Breast epithelium (tissue), 4 donors: ENCODE measurements at regions not wholly inside any gene's neighbourhood (a gene's known extent, or its start where the extent isn't known, plus 50 kb on each side); places are given as distances from the start of the nearest gene placed in this dataset.

ENCODE experiments used
- DNase-seq, 2 donors: peaks; one replicate each; pipeline ENCODE4 v3.0.0-alpha.2; 2019; ENCODE audit warnings: low spot score in 2 of 2
- H3K27ac ChIP-seq, 2 donors: fragments of 200-600 bp; sonication (generic) in 1 of 2; one replicate each; pipeline ENCODE4 v1.5.1; 2016 to 2019; ENCODE audit warnings: mild to moderate bottlenecking in 1 of 2
- H3K27me3 ChIP-seq, 2 donors: fragments of 200-600 bp; sonication (generic) in 1 of 2; one replicate each; pipeline versions ENCODE4 v1.5.1 to v1.6.0; 2017 to 2019; ENCODE audit warnings: control low read depth in 1 of 2, mild to moderate bottlenecking in 1 of 2
- H3K36me3 ChIP-seq: fragments of 200-600 bp; one replicate; pipeline ENCODE4 v1.5.1; 2019
- H3K4me1 ChIP-seq, 2 donors: fragments of 200-600 bp; sonication (generic); one replicate each; pipeline ENCODE4 v1.5.1; 2016 to 2019; ENCODE audit warnings: control low read depth in 1 of 2
- H3K4me3 ChIP-seq, 3 donors: fragments of 200-600 bp; sonication (generic); 1 replicate in 2 of 3; 2 replicates in 1 of 3; pipeline ENCODE4 v1.5.1; 2016 to 2019; ENCODE audit warnings: mild to moderate bottlenecking in 3 of 3, moderate library complexity in 2 of 3
- H3K9me3 ChIP-seq, 2 donors: fragments of 200-600 bp; sonication (generic) in 1 of 2; one replicate each; pipeline ENCODE4 v1.5.1; 2016 to 2019; ENCODE audit warnings: control low read depth in 1 of 2
- CTCF ChIP-seq, 3 donors: fragments of 450-650 bp; IDR thresholded peaks; one replicate each; pipeline ENCODE4 v1.5.1; 2016 to 2017; ENCODE audit warnings: antibody characterized with exemption in 3 of 3, mild to moderate bottlenecking in 3 of 3, moderate library complexity in 3 of 3
- POLR2A ChIP-seq: fragments of 450-650 bp; IDR thresholded peaks from one replicate; pipeline ENCODE4 v1.6.1; 2016; ENCODE audit warnings: antibody characterized with exemption, mild to moderate bottlenecking, moderate library complexity
- POLR2AphosphoS5 ChIP-seq, 3 donors: sonication (generic); formaldehyde crosslinking; IDR thresholded peaks; one replicate each; pipeline ENCODE4 v1.6.1; 2017; ENCODE audit warnings: antibody characterized with exemption in 3 of 3
- intact Hi-C: fragments of 100-400 bp; cut with DNase I; formaldehyde crosslinking; loops from one replicate; pipeline ENCODE4 v1.15.1; 2023; ENCODE audit warnings: low total_unique reads

- Histone ChIP-seq H3K27ac (no peak overlapping the region), H3K4me3 (no peak overlapping the region), H3K9me3 (no peaks in the 10 kb centered on the region), H3K27me3 (no peaks in the 10 kb centered on the region), H3K36me3 (no peaks in the 10 kb centered on the region), H3K4me1 (no peaks in the 10 kb centered on the region)
- TF ChIP-seq CTCF (IDR thresholded peaks at IDR 0.05) (no peak), POLR2A (no peak), POLR2AphosphoS5 (IDR thresholded peaks at IDR 0.05) (no peak)
- intact Hi-C loops = no loop called here
- DNase-seq = no peak
Measured at GRCh38 chr9:115202960-115203751, 85.2 kb upstream of the TNC start.

GRCh38 chr9:115204904-115205453 lies 87.0 kb upstream of the TNC start:
- no peaks in the 10 kb centered on the region for H3K27me3 ChIP-seq
- H3K27ac ChIP-seq = no peak overlapping the region
- TF ChIP-seq POLR2AphosphoS5 (IDR thresholded peaks at IDR 0.05) (no peak), POLR2A (no peak), CTCF (IDR thresholded peaks at IDR 0.05) (no peak)
- no peak for DNase-seq
- no peaks in the 10 kb centered on the region for H3K36me3 ChIP-seq
- H3K4me3 ChIP-seq = no peak overlapping the region
- no peaks in the 10 kb centered on the region for H3K9me3 ChIP-seq
- intact Hi-C loops = loop anchor here (5.0 kb wide), 1 partner anchor 467 kb away; no protein-coding TSS in a partner anchor
- H3K4me1 ChIP-seq = no peaks in the 10 kb centered on the region

- Histone ChIP-seq H3K36me3 (no peaks in the 10 kb centered on the region), H3K4me1 (no peaks in the 10 kb centered on the region), H3K27ac (no peak overlapping the region), H3K27me3 (no peaks in the 10 kb centered on the region), H3K9me3 (no peaks in the 10 kb centered on the region), H3K4me3 (no peak overlapping the region)
- no peak for TF ChIP-seq CTCF (IDR thresholded peaks at IDR 0.05)
- TF ChIP-seq POLR2AphosphoS5 (IDR thresholded peaks at IDR 0.05) = no peak
- no peak for TF ChIP-seq POLR2A
- no peak for DNase-seq
- intact Hi-C loops = loop anchor here (5.0 kb wide), 1 partner anchor 465 kb away; no protein-coding TSS in a partner anchor
Measured at GRCh38 chr9:115207003-115207836, 89.3 kb upstream of the TNC start.

GRCh38 chr9:115208501-115208900 lies 90.5 kb upstream of the TNC start:
- intact Hi-C loops = loop anchor here (5.0 kb wide), 1 partner anchor 464 kb away; no protein-coding TSS in a partner anchor

More at GRCh38 chr9:115208501-115208900, 90.5 kb upstream of the TNC start:
- Histone ChIP-seq H3K27me3 (no peaks in the 10 kb centered on the region), H3K4me3 (no peak overlapping the region), H3K4me1 (no peaks in the 10 kb centered on the region), H3K9me3 (no peaks in the 10 kb centered on the region), H3K36me3 (no peaks in the 10 kb centered on the region), H3K27ac (no peak overlapping the region)
- TF ChIP-seq POLR2AphosphoS5 (IDR thresholded peaks at IDR 0.05) = no peak
- TF ChIP-seq POLR2A = no peak
- TF ChIP-seq CTCF (IDR thresholded peaks at IDR 0.05) = no peak
- DNase-seq = no peak
